ENCODE measurements at regions not wholly inside any gene's neighbourhood (a gene's known extent, or its start where the extent isn't known, plus 50 kb on each side); places are given as distances from the start of the nearest gene placed in this dataset.

DNA sequence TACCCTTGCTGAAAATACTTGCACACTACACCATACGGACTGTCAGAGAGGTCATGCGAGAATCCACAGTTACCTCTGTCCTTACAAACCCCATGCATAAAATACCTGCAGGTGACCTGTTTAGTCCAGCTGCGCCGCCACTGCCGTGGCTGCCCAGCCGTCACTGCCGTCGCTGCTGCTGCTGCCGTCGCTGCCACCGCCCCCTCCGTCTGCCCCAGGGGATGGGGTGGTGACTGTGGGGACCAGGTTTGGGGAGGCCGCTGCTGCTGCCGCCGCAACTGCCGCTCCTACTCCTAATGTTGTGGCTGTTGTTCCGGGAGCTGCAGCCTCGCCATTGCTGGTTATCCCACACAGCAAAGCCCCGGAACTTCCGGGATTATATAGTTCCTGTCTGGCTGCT, 141.8 kb upstream of the ZCCHC13 start:
- TF ChIP-seq, protein P1, sequence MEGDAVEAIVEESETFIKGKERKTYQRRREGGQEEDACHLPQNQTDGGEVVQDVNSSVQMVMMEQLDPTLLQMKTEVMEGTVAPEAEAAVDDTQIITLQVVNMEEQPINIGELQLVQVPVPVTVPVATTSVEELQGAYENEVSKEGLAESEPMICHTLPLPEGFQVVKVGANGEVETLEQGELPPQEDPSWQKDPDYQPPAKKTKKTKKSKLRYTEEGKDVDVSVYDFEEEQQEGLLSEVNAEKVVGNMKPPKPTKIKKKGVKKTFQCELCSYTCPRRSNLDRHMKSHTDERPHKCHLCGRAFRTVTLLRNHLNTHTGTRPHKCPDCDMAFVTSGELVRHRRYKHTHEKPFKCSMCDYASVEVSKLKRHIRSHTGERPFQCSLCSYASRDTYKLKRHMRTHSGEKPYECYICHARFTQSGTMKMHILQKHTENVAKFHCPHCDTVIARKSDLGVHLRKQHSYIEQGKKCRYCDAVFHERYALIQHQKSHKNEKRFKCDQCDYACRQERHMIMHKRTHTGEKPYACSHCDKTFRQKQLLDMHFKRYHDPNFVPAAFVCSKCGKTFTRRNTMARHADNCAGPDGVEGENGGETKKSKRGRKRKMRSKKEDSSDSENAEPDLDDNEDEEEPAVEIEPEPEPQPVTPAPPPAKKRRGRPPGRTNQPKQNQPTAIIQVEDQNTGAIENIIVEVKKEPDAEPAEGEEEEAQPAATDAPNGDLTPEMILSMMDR (conservative IDR thresholded peaks at IDR 0.05 in 1 of 2, IDR thresholded peaks at IDR 0.05 in 1 of 2; ENCODE audit: low read depth in 1 of 2, low read length in 2 of 2): no peak
- no peak for TF ChIP-seq EZH2 (IDR thresholded peaks at IDR 0.05; ENCODE audit: low read length, missing control alignments)
